DOHH2 (cell line): ENCODE measurements at regions not wholly inside any gene's neighbourhood (a gene's known extent, or its start where the extent isn't known, plus 50 kb on each side); places are given as distances from the start of the nearest gene placed in this dataset.

ENCODE experiments used
- EZH2phosphoT487 ChIP-seq: fragments of 200-600 bp; sonication (generic); IDR thresholded peaks from 2 replicates; pipeline ENCODE4 v1.6.1; 2017; ENCODE audit warnings: borderline replicate concordance, mild to moderate bottlenecking, antibody characterized with exemption, low read length, moderate library complexity, mixed read lengths
- TF ChIP-seq, protein P1 (sequence below): fragments of 200-600 bp; sonication (generic); IDR thresholded peaks from one replicate; pipeline ENCODE4 v1.5.1; 2014; ENCODE audit warnings: antibody characterized with exemption, mild to moderate bottlenecking, low read depth, low read length; ENCODE audit not compliant: poor library complexity, severe bottlenecking

- TF ChIP-seq, protein P1, sequence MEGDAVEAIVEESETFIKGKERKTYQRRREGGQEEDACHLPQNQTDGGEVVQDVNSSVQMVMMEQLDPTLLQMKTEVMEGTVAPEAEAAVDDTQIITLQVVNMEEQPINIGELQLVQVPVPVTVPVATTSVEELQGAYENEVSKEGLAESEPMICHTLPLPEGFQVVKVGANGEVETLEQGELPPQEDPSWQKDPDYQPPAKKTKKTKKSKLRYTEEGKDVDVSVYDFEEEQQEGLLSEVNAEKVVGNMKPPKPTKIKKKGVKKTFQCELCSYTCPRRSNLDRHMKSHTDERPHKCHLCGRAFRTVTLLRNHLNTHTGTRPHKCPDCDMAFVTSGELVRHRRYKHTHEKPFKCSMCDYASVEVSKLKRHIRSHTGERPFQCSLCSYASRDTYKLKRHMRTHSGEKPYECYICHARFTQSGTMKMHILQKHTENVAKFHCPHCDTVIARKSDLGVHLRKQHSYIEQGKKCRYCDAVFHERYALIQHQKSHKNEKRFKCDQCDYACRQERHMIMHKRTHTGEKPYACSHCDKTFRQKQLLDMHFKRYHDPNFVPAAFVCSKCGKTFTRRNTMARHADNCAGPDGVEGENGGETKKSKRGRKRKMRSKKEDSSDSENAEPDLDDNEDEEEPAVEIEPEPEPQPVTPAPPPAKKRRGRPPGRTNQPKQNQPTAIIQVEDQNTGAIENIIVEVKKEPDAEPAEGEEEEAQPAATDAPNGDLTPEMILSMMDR = no peak
- TF ChIP-seq EZH2phosphoT487 = no peak
Measured at GRCh38 chr9:118940473-118940872, 428.8 kb downstream of the BRINP1 start.
